K562 (cell line): ENCODE measurements at regions not wholly inside any gene's neighbourhood (a gene's known extent, or its start where the extent isn't known, plus 50 kb on each side); places are given as distances from the start of the nearest gene placed in this dataset.

Experiments used
- ATAC-seq: fragments of 200-7000 bp; cut with Tn5 transposase; 3 replicates; pipeline ENCODE4 v1.9.1; 2020; ENCODE audit warnings: moderate library complexity
- BruUV-seq: library from RNA; stranded (reverse); fragments of 400-500 nt; replicated peaks from 2 replicates; lab custom pipeline; 2021; lab: Mats Ljungman, UMichigan
- CTCF ChIA-PET: fragments of 300-600 bp; formaldehyde crosslinking; extraction: SDS; loops from one replicate; lab custom pipeline; 2021; ENCODE audit warnings: low intra/inter-chr PET ratio; lab: Yijun Ruan, JAX
- POLR2A ChIA-PET: fragments of 300-600, 350-650 bp; sonication (Branson Sonifier 250); formaldehyde crosslinking; extraction: SDS; loops from one replicate; lab custom pipeline; 2021; ENCODE audit warnings: antibody characterized with exemption, inconsistent platforms; lab: Yijun Ruan, JAX
- DNase-seq, 4 experiments: peaks; one replicate each; pipeline versions ENCODE4 v3.0.0 to v3.0.0-alpha.2; 2011 to 2018; ENCODE audit warnings: low spot score in 3 of 4, mixed read lengths in 3 of 4; ENCODE audit errors: extremely low read depth in 1 of 4
- FAIRE-seq: peaks from 2 replicates; lab custom pipeline; 2011; peaks lifted over from hg19 to GRCh38; lab: Jason Lieb, UNC
- H2AFZ ChIP-seq: 2 replicates; pipeline ENCODE4 v1.6.0; 2011; ENCODE audit warnings: low read depth, low read length, control low read depth, inconsistent platforms
- H3K27ac ChIP-seq: fragments of 200-600 bp; 3 replicates; pipeline ENCODE4 v1.8.0; 2011; ENCODE audit warnings: low read depth, mild to moderate bottlenecking, control low read depth, inconsistent platforms, low read length, moderate library complexity, mixed read lengths; ENCODE audit errors: extremely low read depth
- H3K27me3 ChIP-seq, 2 experiments: fragments of 300-600 bp in 1 of 2; 2 replicates in 1 of 2; 3 replicates in 1 of 2; pipeline versions ENCODE4 v1.6.0 to v1.8.0; 2011; ENCODE audit warnings: inconsistent platforms in 2 of 2, low read length in 2 of 2, mild to moderate bottlenecking in 1 of 2, mixed read lengths in 1 of 2, moderate library complexity in 1 of 2; ENCODE audit not compliant: control insufficient read depth in 2 of 2, insufficient read depth in 2 of 2
- H3K36me3 ChIP-seq: fragments of 300-600 bp; 3 replicates; pipeline ENCODE4 v1.8.0; 2011; ENCODE audit warnings: mild to moderate bottlenecking, low read length, inconsistent platforms; ENCODE audit not compliant: control insufficient read depth, insufficient read depth
- H3K4me1 ChIP-seq, 2 experiments: fragments of 200-600 bp in 1 of 2; replicated peaks in 1 of 2; 2 replicates in 1 of 2; 3 replicates in 1 of 2; pipeline versions ENCODE4 v1.5.1 to v1.8.0; 2011; ENCODE audit warnings: inconsistent platforms in 2 of 2, low read length in 2 of 2, mild to moderate bottlenecking in 1 of 2, mixed read lengths in 1 of 2, moderate library complexity in 1 of 2; ENCODE audit not compliant: control insufficient read depth in 2 of 2, insufficient read depth in 2 of 2
- H3K4me2 ChIP-seq: 2 replicates; pipeline ENCODE4 v1.6.1; 2011; ENCODE audit warnings: low read length, control low read depth, inconsistent platforms, mixed read lengths; ENCODE audit not compliant: insufficient read depth
- H3K4me3 ChIP-seq: fragments of 200-600 bp; sonication (generic), shearing (Covaris generic); 2 replicates; pipeline ENCODE4 v1.5.1; 2016; ENCODE audit warnings: control low read depth, inconsistent platforms
- H3K79me2 ChIP-seq: fragments of 200-600 bp; 3 replicates; pipeline ENCODE4 v1.8.0; 2011; ENCODE audit warnings: low read length, inconsistent platforms; ENCODE audit not compliant: control insufficient read depth, insufficient read depth
- H3K9ac ChIP-seq, 2 experiments: 2 replicates each; pipeline versions ENCODE4 v1.6.0 to v1.6.1; 2011; ENCODE audit warnings: low read depth in 2 of 2, low read length in 2 of 2, control low read depth in 1 of 2, inconsistent platforms in 1 of 2, mild to moderate bottlenecking in 1 of 2, mixed read lengths in 1 of 2; ENCODE audit not compliant: insufficient read depth in 1 of 2
- H3K9me1 ChIP-seq: one replicate; pipeline ENCODE4 v1.6.0; 2011; ENCODE audit warnings: inconsistent platforms, mild to moderate bottlenecking, low read length, moderate library complexity; ENCODE audit not compliant: control insufficient read depth, insufficient read depth
- H3K9me3 ChIP-seq: replicated peaks from 2 replicates; pipeline ENCODE4 v1.5.1; 2011; ENCODE audit warnings: low read depth, low read length, inconsistent platforms; ENCODE audit not compliant: control insufficient read depth, insufficient read depth
- H4K20me1 ChIP-seq: replicated peaks from 2 replicates; pipeline ENCODE4 v1.6.1; 2011; ENCODE audit warnings: low read length, inconsistent platforms, mixed read lengths; ENCODE audit not compliant: control insufficient read depth, insufficient read depth
- DDX20 ChIP-seq: fragments of 450-650 bp; IDR thresholded peaks from 2 replicates; pipeline ENCODE4 v1.6.1; 2016; ENCODE audit warnings: missing genetic modification characterization, low read depth, mild to moderate bottlenecking, missing compliant biosample characterization, moderate library complexity
- GTF2F1 ChIP-seq: IDR thresholded peaks from 2 replicates; pipeline ENCODE4 v1.6.1; 2011; ENCODE audit warnings: low read depth, low read length, improper control_type of control experiment
- MED1 ChIP-seq: sonication (generic); formaldehyde crosslinking; IDR thresholded peaks from 2 replicates; pipeline ENCODE4 v1.8.1; 2023; ENCODE audit warnings: missing genetic modification reagents, borderline replicate concordance
- RUNX1 ChIP-seq: sonication (generic); IDR thresholded peaks from 2 replicates; pipeline ENCODE4 v1.6.1; 2016; ENCODE audit warnings: antibody characterized with exemption, low read depth
- WGBS: fragments of 100-300 bp; shearing (Covaris generic); methylation state at CpG from one replicate; pipeline ENCODE4 v1.1.6; 2016; ENCODE audit warnings: low coverage, mixed read lengths; ENCODE audit not compliant: insufficient coverage; ENCODE audit errors: missing lambda C conversion rate; 5-methylcytosine and 5-hydroxymethylcytosine counted together
- in situ Hi-C: fragments of 300-500 bp; cut with MboI; formaldehyde crosslinking; loops from 4 replicates; pipeline ENCODE4 v1.15.0; 2018; ENCODE audit warnings: inconsistent platforms, mixed read lengths
- intact Hi-C: fragments of 100-400 bp; cut with micrococcal nuclease; formaldehyde crosslinking; loops from 2 replicates; pipeline ENCODE4 v1.14.2; 2022
- TF ChIP-seq, protein P1 (sequence below): sonication (generic); formaldehyde crosslinking; IDR thresholded peaks from 2 replicates; pipeline ENCODE4 v1.8.1; 2023; ENCODE audit warnings: mild to moderate bottlenecking, missing genetic modification reagents
- TF ChIP-seq, protein P2 (sequence below): fragments of 450-650 bp; IDR thresholded peaks from one replicate; pipeline ENCODE4 v1.6.1; 2018; ENCODE audit warnings: mild to moderate bottlenecking, moderate library complexity; ENCODE audit not compliant: partially characterized antibody
- TF ChIP-seq, protein P3 (sequence below): fragments of 250-450 bp; sonication (Bioruptor Pico); IDR thresholded peaks from 2 replicates; pipeline ENCODE4 v1.8.0; 2022; ENCODE audit warnings: inconsistent platforms
- TF ChIP-seq, protein P4 (sequence below): sonication (generic); formaldehyde crosslinking; IDR thresholded peaks from 2 replicates; pipeline ENCODE4 v1.8.1; 2023; ENCODE audit warnings: missing genetic modification reagents, mild to moderate bottlenecking, borderline replicate concordance
- TF ChIP-seq, protein P5 (sequence below): fragments of 200-800 bp; sonication (Bioruptor generic); IDR thresholded peaks from 2 replicates; pipeline ENCODE4 v1.6.1; 2017; ENCODE audit warnings: missing genetic modification characterization, missing compliant biosample characterization

DNA sequence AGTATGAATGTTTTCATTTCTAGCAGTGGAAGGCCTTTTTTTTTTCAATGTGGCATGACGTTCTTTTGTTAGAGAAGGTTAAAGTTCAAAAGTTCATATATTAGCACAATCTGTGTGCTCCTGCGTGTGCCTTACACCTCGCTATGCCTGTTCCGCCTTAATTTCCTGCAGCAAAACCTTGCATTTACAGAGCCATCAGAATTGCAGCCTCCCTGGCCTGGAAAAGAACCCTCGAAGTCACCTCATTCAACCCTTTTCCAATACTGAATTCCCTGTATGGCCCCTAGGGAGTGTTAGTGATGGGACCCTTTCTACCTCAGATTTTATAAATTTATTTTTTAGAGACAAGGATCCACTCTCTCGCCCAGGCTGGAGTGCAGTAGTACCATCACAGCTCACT, 103.5 kb upstream of the ZNF438 start:
- Histone ChIP-seq H3K9ac (no peak overlapping the region), H3K9me3 (no peaks in the 10 kb centered on the region), H3K27ac (no peak overlapping the region), H3K79me2 (no peaks in the 10 kb centered on the region), H3K4me2 (no peak overlapping the region), H2AFZ (no peak overlapping the region; the same call in 1 of the 2 replicates), H4K20me1 (no peaks in the 10 kb centered on the region), H3K9me1 (no peaks in the 10 kb centered on the region), H3K4me1 (peaks cover 14 to 23% of the 10 kb centered on the region in 2 experiments), H3K36me3 (no peaks in the 10 kb centered on the region), H3K27me3 (no peaks in the 10 kb centered on the region), H3K4me3 (no peak overlapping the region)
- no peak for FAIRE-seq
- intact Hi-C loops (no loop called here), in situ Hi-C loops (no loop called here)
- BruUV-seq: no TSS peak
- ChIA-PET CTCF (no interaction called here), POLR2A (no interaction called here)
- no peak for DNase-seq
- 70% methylated on average over 6 of the region's 6 CpGs for WGBS
- no peak for ATAC-seq
- TF ChIP-seq, protein P1, sequence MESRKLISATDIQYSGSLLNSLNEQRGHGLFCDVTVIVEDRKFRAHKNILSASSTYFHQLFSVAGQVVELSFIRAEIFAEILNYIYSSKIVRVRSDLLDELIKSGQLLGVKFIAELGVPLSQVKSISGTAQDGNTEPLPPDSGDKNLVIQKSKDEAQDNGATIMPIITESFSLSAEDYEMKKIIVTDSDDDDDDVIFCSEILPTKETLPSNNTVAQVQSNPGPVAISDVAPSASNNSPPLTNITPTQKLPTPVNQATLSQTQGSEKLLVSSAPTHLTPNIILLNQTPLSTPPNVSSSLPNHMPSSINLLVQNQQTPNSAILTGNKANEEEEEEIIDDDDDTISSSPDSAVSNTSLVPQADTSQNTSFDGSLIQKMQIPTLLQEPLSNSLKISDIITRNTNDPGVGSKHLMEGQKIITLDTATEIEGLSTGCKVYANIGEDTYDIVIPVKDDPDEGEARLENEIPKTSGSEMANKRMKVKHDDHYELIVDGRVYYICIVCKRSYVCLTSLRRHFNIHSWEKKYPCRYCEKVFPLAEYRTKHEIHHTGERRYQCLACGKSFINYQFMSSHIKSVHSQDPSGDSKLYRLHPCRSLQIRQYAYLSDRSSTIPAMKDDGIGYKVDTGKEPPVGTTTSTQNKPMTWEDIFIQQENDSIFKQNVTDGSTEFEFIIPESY (CRISPR knock-in tag): no peak
- TF ChIP-seq, protein P2, sequence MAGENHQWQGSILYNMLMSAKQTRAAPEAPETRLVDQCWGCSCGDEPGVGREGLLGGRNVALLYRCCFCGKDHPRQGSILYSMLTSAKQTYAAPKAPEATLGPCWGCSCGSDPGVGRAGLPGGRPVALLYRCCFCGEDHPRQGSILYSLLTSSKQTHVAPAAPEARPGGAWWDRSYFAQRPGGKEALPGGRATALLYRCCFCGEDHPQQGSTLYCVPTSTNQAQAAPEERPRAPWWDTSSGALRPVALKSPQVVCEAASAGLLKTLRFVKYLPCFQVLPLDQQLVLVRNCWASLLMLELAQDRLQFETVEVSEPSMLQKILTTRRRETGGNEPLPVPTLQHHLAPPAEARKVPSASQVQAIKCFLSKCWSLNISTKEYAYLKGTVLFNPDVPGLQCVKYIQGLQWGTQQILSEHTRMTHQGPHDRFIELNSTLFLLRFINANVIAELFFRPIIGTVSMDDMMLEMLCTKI: no peak
- no peak for TF ChIP-seq RUNX1
- TF ChIP-seq, protein P3, sequence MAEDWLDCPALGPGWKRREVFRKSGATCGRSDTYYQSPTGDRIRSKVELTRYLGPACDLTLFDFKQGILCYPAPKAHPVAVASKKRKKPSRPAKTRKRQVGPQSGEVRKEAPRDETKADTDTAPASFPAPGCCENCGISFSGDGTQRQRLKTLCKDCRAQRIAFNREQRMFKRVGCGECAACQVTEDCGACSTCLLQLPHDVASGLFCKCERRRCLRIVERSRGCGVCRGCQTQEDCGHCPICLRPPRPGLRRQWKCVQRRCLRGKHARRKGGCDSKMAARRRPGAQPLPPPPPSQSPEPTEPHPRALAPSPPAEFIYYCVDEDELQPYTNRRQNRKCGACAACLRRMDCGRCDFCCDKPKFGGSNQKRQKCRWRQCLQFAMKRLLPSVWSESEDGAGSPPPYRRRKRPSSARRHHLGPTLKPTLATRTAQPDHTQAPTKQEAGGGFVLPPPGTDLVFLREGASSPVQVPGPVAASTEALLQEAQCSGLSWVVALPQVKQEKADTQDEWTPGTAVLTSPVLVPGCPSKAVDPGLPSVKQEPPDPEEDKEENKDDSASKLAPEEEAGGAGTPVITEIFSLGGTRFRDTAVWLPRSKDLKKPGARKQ (CRISPR knock-in tag): no peak
- TF ChIP-seq, protein P4, sequence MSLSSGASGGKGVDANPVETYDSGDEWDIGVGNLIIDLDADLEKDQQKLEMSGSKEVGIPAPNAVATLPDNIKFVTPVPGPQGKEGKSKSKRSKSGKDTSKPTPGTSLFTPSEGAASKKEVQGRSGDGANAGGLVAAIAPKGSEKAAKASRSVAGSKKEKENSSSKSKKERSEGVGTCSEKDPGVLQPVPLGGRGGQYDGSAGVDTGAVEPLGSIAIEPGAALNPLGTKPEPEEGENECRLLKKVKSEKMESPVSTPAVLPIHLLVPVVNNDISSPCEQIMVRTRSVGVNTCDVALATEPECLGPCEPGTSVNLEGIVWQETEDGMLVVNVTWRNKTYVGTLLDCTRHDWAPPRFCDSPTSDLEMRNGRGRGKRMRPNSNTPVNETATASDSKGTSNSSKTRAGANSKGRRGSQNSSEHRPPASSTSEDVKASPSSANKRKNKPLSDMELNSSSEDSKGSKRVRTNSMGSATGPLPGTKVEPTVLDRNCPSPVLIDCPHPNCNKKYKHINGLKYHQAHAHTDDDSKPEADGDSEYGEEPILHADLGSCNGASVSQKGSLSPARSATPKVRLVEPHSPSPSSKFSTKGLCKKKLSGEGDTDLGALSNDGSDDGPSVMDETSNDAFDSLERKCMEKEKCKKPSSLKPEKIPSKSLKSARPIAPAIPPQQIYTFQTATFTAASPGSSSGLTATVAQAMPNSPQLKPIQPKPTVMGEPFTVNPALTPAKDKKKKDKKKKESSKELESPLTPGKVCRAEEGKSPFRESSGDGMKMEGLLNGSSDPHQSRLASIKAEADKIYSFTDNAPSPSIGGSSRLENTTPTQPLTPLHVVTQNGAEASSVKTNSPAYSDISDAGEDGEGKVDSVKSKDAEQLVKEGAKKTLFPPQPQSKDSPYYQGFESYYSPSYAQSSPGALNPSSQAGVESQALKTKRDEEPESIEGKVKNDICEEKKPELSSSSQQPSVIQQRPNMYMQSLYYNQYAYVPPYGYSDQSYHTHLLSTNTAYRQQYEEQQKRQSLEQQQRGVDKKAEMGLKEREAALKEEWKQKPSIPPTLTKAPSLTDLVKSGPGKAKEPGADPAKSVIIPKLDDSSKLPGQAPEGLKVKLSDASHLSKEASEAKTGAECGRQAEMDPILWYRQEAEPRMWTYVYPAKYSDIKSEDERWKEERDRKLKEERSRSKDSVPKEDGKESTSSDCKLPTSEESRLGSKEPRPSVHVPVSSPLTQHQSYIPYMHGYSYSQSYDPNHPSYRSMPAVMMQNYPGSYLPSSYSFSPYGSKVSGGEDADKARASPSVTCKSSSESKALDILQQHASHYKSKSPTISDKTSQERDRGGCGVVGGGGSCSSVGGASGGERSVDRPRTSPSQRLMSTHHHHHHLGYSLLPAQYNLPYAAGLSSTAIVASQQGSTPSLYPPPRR (CRISPR knock-in tag): no peak
- no peak for TF ChIP-seq GTF2F1
- TF ChIP-seq, protein P5, sequence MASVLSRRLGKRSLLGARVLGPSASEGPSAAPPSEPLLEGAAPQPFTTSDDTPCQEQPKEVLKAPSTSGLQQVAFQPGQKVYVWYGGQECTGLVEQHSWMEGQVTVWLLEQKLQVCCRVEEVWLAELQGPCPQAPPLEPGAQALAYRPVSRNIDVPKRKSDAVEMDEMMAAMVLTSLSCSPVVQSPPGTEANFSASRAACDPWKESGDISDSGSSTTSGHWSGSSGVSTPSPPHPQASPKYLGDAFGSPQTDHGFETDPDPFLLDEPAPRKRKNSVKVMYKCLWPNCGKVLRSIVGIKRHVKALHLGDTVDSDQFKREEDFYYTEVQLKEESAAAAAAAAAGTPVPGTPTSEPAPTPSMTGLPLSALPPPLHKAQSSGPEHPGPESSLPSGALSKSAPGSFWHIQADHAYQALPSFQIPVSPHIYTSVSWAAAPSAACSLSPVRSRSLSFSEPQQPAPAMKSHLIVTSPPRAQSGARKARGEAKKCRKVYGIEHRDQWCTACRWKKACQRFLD (CRISPR knock-in tag): no peak
- TF ChIP-seq MED1 (CRISPR knock-in tag): no peak
- no peak for TF ChIP-seq DDX20 (tag)
